HL-60 (cell line): ENCODE measurements at regions not wholly inside any gene's neighbourhood (a gene's known extent, or its start where the extent isn't known, plus 50 kb on each side); places are given as distances from the start of the nearest gene placed in this dataset.

ENCODE experiments used
- DNase-seq, 2 experiments: peaks; one replicate each; pipeline ENCODE4 v3.0.0-alpha.2; 2010 to 2020; ENCODE audit warnings: low read depth in 1 of 2, low spot score in 1 of 2
- H3K27ac ChIP-seq: fragments of 250-450 bp; sonication (Bioruptor Pico); replicated peaks from 2 replicates; pipeline ENCODE4 v1.5.1; 2020; ENCODE audit warnings: mild to moderate bottlenecking, moderate library complexity
- H3K27me3 ChIP-seq: fragments of 250-450 bp; sonication (Bioruptor Pico); 2 replicates; pipeline ENCODE4 v1.5.1; 2021; ENCODE audit warnings: mild to moderate bottlenecking, moderate library complexity; ENCODE audit not compliant: insufficient read depth, poor library complexity, severe bottlenecking
- H3K4me3 ChIP-seq: replicated peaks from 2 replicates; pipeline ENCODE4 v1.5.1; 2011; ENCODE audit warnings: mild to moderate bottlenecking, control low read depth, low read length; ENCODE audit not compliant: insufficient read depth
- CTCF ChIP-seq: IDR thresholded peaks from one replicate; pipeline ENCODE4 v1.5.1; 2011; ENCODE audit warnings: low read length, control low read depth, inconsistent platforms; ENCODE audit not compliant: insufficient read depth
- GABPA ChIP-seq: IDR thresholded peaks from 2 replicates; pipeline ENCODE4 v1.6.1; 2012; ENCODE audit warnings: low read depth
- POLR2AphosphoS5 ChIP-seq: IDR thresholded peaks from 2 replicates; pipeline ENCODE4 v1.6.1; 2012; ENCODE audit warnings: low read depth
- REST ChIP-seq: IDR thresholded peaks from 2 replicates; pipeline ENCODE4 v1.6.1; 2012; ENCODE audit warnings: low read depth; ENCODE audit not compliant: insufficient replicate concordance
- SPI1 ChIP-seq: IDR thresholded peaks from 2 replicates; pipeline ENCODE4 v1.6.1; 2012; ENCODE audit warnings: low read depth, mild to moderate bottlenecking, borderline replicate concordance

DNA sequence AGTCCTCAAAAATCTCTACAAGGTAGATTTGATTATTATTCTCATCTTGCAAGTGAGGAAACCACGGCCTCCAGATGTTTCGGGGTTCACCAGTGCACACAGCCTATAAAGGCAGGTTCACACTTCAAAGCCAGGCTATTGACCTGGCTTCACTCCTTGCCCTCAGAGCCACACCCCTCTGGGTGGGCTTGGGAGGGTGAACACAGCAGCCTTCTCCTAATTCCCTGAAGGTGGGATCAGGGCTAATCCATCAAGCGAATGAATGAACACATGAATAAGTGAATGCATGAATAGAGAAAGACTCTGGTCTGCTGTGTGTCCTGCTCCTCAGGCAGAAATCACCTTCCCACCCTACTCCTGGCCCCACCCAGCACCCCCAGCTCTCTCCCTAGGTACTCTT, 139.0 kb downstream of the CYLD start:
- TF ChIP-seq REST, result no peak
- TF ChIP-seq POLR2AphosphoS5, result no peak
- TF ChIP-seq SPI1, result no peak
- no peak for TF ChIP-seq CTCF
- TF ChIP-seq GABPA, result no peak
- no peak for DNase-seq
- Histone ChIP-seq H3K4me3 (no peak overlapping the region), H3K27ac (no peak overlapping the region), H3K27me3 (peaks cover 3% of the 10 kb centered on the region)

DNA sequence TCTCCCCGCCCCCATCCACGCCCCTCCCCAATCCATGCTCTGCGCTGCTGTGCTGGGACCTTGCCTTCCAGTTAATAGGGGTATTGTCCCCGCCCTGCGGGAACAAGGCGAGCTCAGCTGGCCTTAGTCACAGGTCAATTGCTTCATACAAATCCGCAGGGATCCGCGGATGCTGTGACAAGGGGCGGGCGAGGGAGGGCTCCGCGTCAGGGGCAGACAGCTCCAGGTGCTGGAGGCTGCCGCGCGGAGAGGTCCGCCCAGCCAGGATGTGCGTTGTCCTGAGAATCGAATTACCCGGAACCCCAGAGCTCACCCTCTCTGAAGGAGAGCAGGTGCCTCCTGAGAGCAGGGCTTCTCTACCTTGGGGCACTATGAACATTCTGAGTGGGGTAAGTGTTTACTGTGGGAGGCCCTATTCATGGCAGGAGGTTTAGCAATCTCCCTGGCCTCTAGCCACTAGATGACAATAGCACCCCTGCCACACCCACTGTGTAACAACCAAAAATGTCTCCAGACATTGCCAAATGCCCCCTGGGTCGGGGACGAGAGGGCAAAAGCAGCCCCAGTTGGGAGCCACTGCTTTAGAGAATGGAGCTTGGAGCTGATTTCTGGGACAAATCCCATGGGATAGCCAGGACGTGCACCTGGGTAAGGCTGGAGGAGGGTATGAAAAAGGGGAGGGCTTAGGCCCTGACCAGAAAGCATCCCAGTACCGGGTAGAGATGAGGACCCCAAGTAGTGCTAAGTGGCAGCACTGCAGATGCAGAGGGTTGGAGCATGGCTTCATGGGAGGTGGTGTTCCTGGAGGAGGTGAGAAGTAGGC, 138.2 kb downstream of the CYLD start:
- DNase-seq, result no peak
- no peak overlapping the region for H3K4me3 ChIP-seq
- TF ChIP-seq GABPA, result no peak
- no peak for TF ChIP-seq REST
- TF ChIP-seq CTCF, result no peak
- TF ChIP-seq SPI1, result no peak
- H3K27me3 ChIP-seq, result peaks cover 3% of the 10 kb centered on the region
- no peak overlapping the region for H3K27ac ChIP-seq

DNA sequence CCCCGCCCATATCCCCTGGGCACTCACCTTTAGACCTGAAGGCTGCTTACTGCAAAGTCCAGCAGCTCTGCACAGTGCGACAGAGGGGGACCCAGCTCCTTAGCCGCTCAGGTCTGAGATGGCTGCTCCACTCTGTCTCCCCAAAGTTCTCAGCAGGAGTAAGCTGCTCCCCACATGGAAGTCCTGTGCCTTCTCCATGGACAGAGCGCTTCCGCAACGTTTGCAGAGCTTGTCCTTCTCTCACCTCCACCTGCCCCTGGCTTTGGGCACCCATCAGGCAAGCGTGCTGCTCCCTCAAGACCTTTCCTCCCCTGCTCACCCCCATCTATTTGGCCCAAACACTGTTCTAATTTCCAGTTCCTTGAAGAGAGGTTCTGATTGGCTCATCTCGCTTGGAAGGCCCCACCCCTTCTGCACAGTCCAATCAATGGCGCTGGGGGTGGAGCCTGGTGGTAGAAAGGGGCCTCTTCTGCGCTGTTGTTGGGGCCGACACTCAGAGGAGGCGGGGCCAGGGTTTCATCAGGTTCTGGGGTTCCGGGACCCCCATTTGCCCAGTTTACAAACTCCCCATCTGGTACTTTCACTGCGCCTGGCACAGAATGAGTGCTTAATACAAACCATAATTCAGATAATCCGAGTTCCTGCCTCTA, 137.2 kb downstream of the CYLD start:
- no peak overlapping the region for H3K27ac ChIP-seq
- TF ChIP-seq REST, result no peak
- DNase-seq, result no peak
- no peak overlapping the region for H3K4me3 ChIP-seq
- H3K27me3 ChIP-seq, result peaks cover 5% of the 10 kb centered on the region
